D341Med (cell line): ENCODE measurements at regions not wholly inside any gene's neighbourhood (a gene's known extent, or its start where the extent isn't known, plus 50 kb on each side); places are given as distances from the start of the nearest gene placed in this dataset.
"Not testable (repeated sequence)": the region's sequence is repeated elsewhere in the genome, so short reads cannot be mapped to it uniquely, and the experiment has no call there.

Experiments used
- DNase-seq: peaks from one replicate; pipeline ENCODE4 v3.0.0; 2012; ENCODE audit warnings: low spot score

- DNase-seq: no peak
Observed at GRCh38 chr1:65020774-65021173, 54.4 kb upstream of the JAK1 start.

- no peak for DNase-seq
Observed at GRCh38 chr1:65021795-65022194, 55.4 kb upstream of the JAK1 start.

GRCh38 chr1:65022216-65022615 lies 55.9 kb upstream of the JAK1 start:
- DNase-seq: no peak

- no peak for DNase-seq
Observed at GRCh38 chr1:65025794-65026193, 59.4 kb upstream of the JAK1 start.

GRCh38 chr1:65026235-65026634 lies 59.9 kb upstream of the JAK1 start:
- no peak for DNase-seq

- DNase-seq: no peak
Observed at GRCh38 chr1:65027666-65028358, 61.5 kb upstream of the JAK1 start.

- not testable (repeated sequence) for DNase-seq
Observed at GRCh38 chr1:65029434-65029833, 63.1 kb upstream of the JAK1 start.

- DNase-seq: not testable (repeated sequence)
Observed at GRCh38 chr1:65034879-65035278, 68.5 kb upstream of the JAK1 start.

- DNase-seq: no peak
Observed at GRCh38 chr1:65036570-65037051, 70.3 kb upstream of the JAK1 start.

- DNase-seq: no peak
Observed at GRCh38 chr1:65039066-65039465, 72.7 kb upstream of the JAK1 start.

- DNase-seq: no peak
Observed at GRCh38 chr1:65039508-65039907, 73.2 kb upstream of the JAK1 start.

GRCh38 chr1:65042467-65042866 lies 76.1 kb upstream of the JAK1 start:
- no peak for DNase-seq

GRCh38 chr1:65044411-65044810 lies 78.1 kb upstream of the JAK1 start:
- DNase-seq: no peak

GRCh38 chr1:65045022-65045817 lies 78.9 kb upstream of the JAK1 start:
- DNase-seq: no peak

GRCh38 chr1:65048335-65048734 lies 82.0 kb upstream of the JAK1 start:
- DNase-seq: no peak

- no peak for DNase-seq
Observed at GRCh38 chr1:65049941-65050713, 83.8 kb upstream of the JAK1 start.

GRCh38 chr1:65050735-65051134 lies 84.4 kb upstream of the JAK1 start:
- DNase-seq: no peak

- no peak for DNase-seq
Observed at GRCh38 chr1:65054481-65054880, 88.1 kb upstream of the JAK1 start.

GRCh38 chr1:65055747-65056146 lies 89.4 kb upstream of the JAK1 start:
- DNase-seq: no peak

- DNase-seq: no peak
Observed at GRCh38 chr1:65056234-65056633, 89.9 kb upstream of the JAK1 start.

GRCh38 chr1:65056866-65057265 lies 90.5 kb upstream of the JAK1 start:
- no peak for DNase-seq

GRCh38 chr1:65059930-65060538 lies 88.0 kb upstream of the AK4 start:
- DNase-seq: no peak
